NCI-H2081 treated with DMSO at 0.1 percent for 48 hours (cell line): ENCODE measurements at regions not wholly inside any gene's neighbourhood (a gene's known extent, or its start where the extent isn't known, plus 50 kb on each side); places are given as distances from the start of the nearest gene placed in this dataset.

Experiments used
- DNase-seq: peaks from one replicate; lab custom pipeline; 2025; lab: John Stamatoyannopoulos, UW

- no peak for DNase-seq
Measured at GRCh38 chr6:37556881-37557644, 57.4 kb upstream of the CCDC167 start.

DNA sequence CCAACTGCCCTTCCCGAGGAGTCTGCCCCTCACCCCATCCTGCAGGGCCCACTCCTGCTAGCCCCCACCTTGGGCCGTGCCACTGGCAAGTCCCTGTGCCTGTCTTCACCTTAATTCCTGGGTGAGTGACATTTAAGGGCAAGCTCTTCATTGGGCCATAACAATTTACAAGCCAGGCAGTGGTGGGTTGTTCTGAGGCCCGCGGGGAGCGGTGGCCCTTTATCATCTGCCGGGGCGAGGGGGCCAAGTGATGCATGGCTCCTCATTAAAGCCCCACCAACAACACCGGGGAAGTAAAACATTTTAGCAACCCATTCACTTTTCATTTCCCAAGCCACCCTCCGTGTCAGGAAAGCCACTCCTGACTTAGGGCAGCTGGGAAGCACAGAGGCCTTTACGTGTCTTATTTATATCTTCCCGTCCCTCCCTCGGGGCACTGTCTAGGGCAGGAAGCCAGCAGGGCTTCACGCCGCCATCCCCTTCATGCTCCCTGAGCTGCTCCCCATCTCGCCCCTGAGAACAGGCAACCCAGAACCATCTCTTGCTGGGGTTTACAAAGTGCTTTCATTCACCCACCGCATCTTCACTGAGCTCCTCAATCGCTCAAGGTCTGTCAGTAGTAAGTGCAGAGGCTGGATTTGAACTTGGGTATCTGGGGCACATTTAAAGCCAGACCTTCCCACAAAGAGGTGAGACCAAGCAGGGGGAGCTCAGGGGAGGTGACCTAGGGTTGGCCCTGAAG lies 55.5 kb upstream of the CCDC167 start:
- no peak for DNase-seq

DNA sequence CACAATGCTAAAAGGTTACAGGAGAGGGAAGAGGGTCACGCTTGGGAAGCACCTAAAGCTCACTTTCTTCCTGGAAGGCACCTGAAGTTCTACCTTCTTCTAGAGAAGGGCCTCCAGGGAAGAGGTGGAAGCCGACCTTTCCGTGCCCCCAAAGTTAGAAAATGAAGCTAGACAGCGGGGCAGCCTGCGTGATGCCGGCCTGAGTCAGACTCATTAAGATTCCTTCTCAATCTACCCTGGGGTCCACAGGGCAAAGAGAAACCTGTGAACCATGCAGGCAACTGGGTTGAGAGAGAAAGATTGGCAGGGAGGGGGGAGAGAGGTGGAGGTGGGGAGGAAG lies 54.8 kb upstream of the CCDC167 start:
- DNase-seq: no peak

- DNase-seq: no peak
Measured at GRCh38 chr6:37552267-37552666, 52.6 kb upstream of the CCDC167 start.

- DNase-seq: no peak
Measured at GRCh38 chr6:37551867-37552266, 52.2 kb upstream of the CCDC167 start.

- DNase-seq: no peak
Measured at GRCh38 chr6:37551446-37551845, 51.8 kb upstream of the CCDC167 start.

- DNase-seq: no peak
Measured at GRCh38 chr6:37551002-37551401, 51.3 kb upstream of the CCDC167 start.

- DNase-seq: no peak
Measured at GRCh38 chr6:37550191-37550831, 50.6 kb upstream of the CCDC167 start.

- DNase-seq: no peak
Measured at GRCh38 chr6:37549558-37549957, 49.9 kb upstream of the CCDC167 start.
